ENCODE measurements at regions not wholly inside any gene's neighbourhood (a gene's known extent, or its start where the extent isn't known, plus 50 kb on each side); places are given as distances from the start of the nearest gene placed in this dataset.

DNA sequence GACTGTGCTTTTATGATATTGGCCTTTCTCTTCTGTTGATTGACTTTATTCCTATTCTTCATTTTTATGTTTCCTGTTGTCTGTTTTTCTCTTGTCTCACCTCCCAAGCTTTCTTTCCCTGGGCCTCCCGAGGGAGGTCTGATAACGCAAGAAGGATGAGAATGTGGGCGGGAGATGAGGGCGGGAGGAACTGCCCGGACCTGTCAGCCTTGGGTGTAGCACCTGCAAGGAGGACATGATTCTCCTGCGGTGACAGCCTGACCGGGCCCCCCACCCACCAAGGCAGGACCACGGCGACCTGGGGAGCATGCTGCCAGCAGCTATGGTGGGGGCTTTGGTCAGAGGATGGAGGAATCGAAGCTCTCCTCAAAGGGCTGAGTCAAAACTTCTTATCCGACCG is 86.9 kb downstream of the PLEKHG1 start (continued):
- TF ChIP-seq ZNF560 (tag by site-specific recombination; IDR thresholded peaks at IDR 0.05; ENCODE audit: borderline replicate concordance) (no peak), ZNF623 (tag by site-specific recombination; IDR thresholded peaks at IDR 0.05) (no peak), ZNF624 (tag by site-specific recombination; IDR thresholded peaks at IDR 0.05) (no peak), RBAK (tag by site-specific recombination; IDR thresholded peaks at IDR 0.05) (no peak), EGR2 (tag by site-specific recombination; IDR thresholded peaks at IDR 0.05; ENCODE audit: low read depth) (peak; percentile 93)

DNA sequence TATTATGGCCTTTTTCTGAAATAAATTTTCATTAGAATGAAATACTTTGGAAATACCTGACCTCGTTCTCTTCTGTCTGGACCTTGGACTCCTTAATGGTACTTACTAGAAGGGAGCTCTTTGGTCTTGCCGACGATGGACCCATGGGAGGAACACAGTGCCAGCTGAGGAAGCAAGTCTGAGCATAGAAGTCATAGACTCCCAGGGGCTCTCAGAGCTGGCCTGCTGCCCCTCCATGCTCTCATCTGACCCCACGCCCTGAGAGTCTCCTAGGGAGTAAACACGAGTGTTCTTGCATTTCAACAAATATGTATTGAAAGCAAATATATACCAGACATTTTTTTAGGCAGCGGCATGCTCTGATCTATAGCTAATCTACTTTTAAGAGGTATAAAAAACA is 87.8 kb downstream of the PLEKHG1 start:
- Histone ChIP-seq H3K36me3 (ENCODE audit: control insufficient read depth in 2 of 2, insufficient read depth in 1 of 2, low read length in 2 of 2) (no peaks in the 10 kb centered on the region; a peak in 1 of 3 replicates), H3K9me3 (ENCODE audit: control insufficient read depth, insufficient read depth, low read depth, low read length) (no peaks in the 10 kb centered on the region), H3K4me1 (ENCODE audit: control insufficient read depth, insufficient read depth, low read length) (peaks cover 12% of the 10 kb centered on the region; the same call in 1 of the 2 replicates), H3K27ac (ENCODE audit: extremely low read depth, low read depth, low read length) (no peak overlapping the region), H3K4me3 (ENCODE audit: low read depth, low read length) (no peak overlapping the region)
- POLR2A ChIA-PET: no interaction called here
- TF ChIP-seq ZNF404 (tag by site-specific recombination; IDR thresholded peaks at IDR 0.05) (no peak), ZNF335 (tag by site-specific recombination; conservative IDR thresholded peaks at IDR 0.05) (0 out of 2 replicates have a peak, but pooled peaks have one; percentile 20)
- CTCF ChIA-PET: interaction anchor here (0.6 to 4.9 kb wide), 20 partner anchors 8 to 334 kb away, joined by 3 to 50 read pairs (median 6); no protein-coding TSS in a partner anchor

DNA sequence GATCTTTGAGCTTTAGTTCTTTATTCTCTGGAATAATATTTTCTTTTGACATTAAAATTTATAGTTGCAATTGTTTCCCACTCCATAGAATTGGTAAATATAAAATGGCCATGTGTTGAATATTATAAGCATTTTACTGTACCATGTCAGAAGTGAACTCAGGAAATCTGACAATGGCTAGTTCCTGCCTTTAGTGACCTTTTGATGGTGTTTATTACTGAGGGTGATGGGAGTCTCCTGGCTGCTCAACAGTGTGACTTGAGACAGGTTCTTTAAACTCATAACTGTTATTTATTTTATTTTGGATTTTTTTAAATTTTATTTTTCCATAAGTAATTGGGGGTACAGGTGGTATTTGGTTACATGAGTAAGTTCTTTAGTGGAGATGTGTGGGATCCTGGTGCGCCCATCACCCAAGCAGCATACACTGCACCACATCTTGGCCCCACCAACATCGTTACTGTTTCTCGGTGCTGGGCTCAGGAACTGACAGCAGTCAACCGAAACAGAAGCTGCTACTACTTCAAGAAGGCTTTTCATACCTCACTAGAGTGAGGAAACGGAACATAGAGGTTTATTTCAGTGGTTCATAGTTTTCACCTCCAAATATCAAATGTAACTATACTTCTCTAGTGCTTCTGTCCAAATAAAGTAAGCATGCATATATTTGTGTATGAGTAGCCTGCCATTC is 90.4 kb downstream of the PLEKHG1 start:
- Histone ChIP-seq H3K9me3 (ENCODE audit: control insufficient read depth, insufficient read depth, low read depth, low read length) (no peaks in the 10 kb centered on the region), H3K4me1 (ENCODE audit: control insufficient read depth, insufficient read depth, low read length) (peaks cover 12% of the 10 kb centered on the region; the same call in 1 of the 2 replicates), H3K36me3 (ENCODE audit: control insufficient read depth in 2 of 2, insufficient read depth in 1 of 2, low read length in 2 of 2) (no peaks in the 10 kb centered on the region; a peak in 1 of 3 replicates), H3K4me3 (ENCODE audit: low read depth, low read length) (no peak overlapping the region), H3K27ac (ENCODE audit: extremely low read depth, low read depth, low read length) (no peak overlapping the region)
- ChIA-PET CTCF (interaction anchor here (0.6 kb wide), 1 partner anchor 89 kb away, joined by 5 read pairs; no protein-coding TSS in a partner anchor), POLR2A (no interaction called here)
- TF ChIP-seq, protein P1, sequence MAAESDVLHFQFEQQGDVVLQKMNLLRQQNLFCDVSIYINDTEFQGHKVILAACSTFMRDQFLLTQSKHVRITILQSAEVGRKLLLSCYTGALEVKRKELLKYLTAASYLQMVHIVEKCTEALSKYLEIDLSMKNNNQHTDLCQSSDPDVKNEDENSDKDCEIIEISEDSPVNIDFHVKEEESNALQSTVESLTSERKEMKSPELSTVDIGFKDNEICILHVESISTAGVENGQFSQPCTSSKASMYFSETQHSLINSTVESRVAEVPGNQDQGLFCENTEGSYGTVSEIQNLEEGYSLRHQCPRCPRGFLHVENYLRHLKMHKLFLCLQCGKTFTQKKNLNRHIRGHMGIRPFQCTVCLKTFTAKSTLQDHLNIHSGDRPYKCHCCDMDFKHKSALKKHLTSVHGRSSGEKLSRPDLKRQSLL (tag by site-specific recombination; IDR thresholded peaks at IDR 0.05): no peak
- TF ChIP-seq REPIN1 (tag by site-specific recombination; IDR thresholded peaks at IDR 0.05; ENCODE audit: low read depth): no peak

DNA sequence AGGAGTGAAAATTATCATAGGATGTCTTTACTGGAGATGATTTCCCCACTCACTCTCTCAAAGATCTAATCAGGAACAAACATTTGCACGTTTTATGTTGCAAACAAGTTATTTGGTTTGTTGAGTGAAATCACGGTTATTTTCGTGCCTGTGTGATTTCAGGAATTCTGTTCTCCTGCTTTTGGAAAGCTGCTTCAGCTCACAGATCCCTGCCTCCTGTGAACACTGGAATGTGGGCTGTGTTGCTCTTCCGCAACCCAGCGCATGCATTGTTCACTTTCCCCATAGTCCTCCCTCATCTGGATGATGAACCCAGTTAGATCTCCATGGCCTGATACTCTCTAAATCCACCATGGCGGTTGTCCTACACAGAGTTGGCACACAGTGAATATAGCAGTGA is 91.0 kb downstream of the PLEKHG1 start:
- H3K36me3 ChIP-seq (ENCODE audit: control insufficient read depth in 2 of 2, insufficient read depth in 1 of 2, low read length in 2 of 2): no peaks in the 10 kb centered on the region
- peaks cover 16% of the 10 kb centered on the region for H3K4me1 ChIP-seq (ENCODE audit: control insufficient read depth, insufficient read depth, low read length)
- no peaks in the 10 kb centered on the region for H3K9me3 ChIP-seq (ENCODE audit: control insufficient read depth, insufficient read depth, low read depth, low read length)
- TF ChIP-seq KLF1 (tag by site-specific recombination; IDR thresholded peaks at IDR 0.05) (no peak), ZNF423 (tag by site-specific recombination; IDR thresholded peaks at IDR 0.05) (no peak), ZNF394 (tag by site-specific recombination; IDR thresholded peaks at IDR 0.05; ENCODE audit: borderline replicate concordance) (no peak), ZNF354C (tag by site-specific recombination; IDR thresholded peaks at IDR 0.05; ENCODE audit: borderline replicate concordance, low read depth) (no peak), ZNF707 (tag by site-specific recombination; IDR thresholded peaks at IDR 0.05) (no peak), PRDM1 (tag by site-specific recombination; IDR thresholded peaks at IDR 0.05) (no peak), ZNF184 (tag by site-specific recombination; IDR thresholded peaks at IDR 0.05) (no peak), YY2 (tag by site-specific recombination; IDR thresholded peaks at IDR 0.05) (no peak), ZNF585B (tag by site-specific recombination; IDR thresholded peaks at IDR 0.05) (no peak), ZNF600 (tag by site-specific recombination; IDR thresholded peaks at IDR 0.05) (no peak), ZNF677 (tag by site-specific recombination; IDR thresholded peaks at IDR 0.05) (no peak)
- TF ChIP-seq, protein P2, sequence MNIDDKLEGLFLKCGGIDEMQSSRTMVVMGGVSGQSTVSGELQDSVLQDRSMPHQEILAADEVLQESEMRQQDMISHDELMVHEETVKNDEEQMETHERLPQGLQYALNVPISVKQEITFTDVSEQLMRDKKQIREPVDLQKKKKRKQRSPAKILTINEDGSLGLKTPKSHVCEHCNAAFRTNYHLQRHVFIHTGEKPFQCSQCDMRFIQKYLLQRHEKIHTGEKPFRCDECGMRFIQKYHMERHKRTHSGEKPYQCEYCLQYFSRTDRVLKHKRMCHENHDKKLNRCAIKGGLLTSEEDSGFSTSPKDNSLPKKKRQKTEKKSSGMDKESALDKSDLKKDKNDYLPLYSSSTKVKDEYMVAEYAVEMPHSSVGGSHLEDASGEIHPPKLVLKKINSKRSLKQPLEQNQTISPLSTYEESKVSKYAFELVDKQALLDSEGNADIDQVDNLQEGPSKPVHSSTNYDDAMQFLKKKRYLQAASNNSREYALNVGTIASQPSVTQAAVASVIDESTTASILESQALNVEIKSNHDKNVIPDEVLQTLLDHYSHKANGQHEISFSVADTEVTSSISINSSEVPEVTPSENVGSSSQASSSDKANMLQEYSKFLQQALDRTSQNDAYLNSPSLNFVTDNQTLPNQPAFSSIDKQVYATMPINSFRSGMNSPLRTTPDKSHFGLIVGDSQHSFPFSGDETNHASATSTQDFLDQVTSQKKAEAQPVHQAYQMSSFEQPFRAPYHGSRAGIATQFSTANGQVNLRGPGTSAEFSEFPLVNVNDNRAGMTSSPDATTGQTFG (tag by site-specific recombination; IDR thresholded peaks at IDR 0.05; ENCODE audit: borderline replicate concordance): no peak
- POLR2A ChIA-PET: no interaction called here
- H3K27ac ChIP-seq (ENCODE audit: extremely low read depth, low read depth, low read length): no peak overlapping the region
- CTCF ChIA-PET: no interaction called here
- no peak overlapping the region for H3K4me3 ChIP-seq (ENCODE audit: low read depth, low read length)
